ENCODE measurements at regions not wholly inside any gene's neighbourhood (a gene's known extent, or its start where the extent isn't known, plus 50 kb on each side); places are given as distances from the start of the nearest gene placed in this dataset.

DNA sequence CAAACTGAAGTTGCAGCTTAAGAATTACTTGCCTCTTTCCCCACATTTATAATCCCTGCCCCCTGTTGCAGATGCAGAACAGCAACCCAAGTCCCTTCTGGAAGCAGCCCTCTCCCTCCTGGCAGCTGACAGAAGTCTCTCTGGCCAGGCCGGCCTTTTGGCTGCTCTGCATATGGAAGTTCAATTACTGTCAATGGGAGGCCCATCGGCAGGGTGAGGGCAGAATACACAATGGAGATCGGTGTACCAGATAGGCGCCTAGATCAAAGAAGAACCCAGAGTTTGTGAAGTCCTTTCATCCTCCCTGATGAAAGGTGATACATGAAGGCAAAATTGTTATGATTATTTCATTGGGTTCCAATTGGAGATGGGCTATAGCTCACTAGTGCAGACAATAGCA, 327.9 kb upstream of the CTNNB1 start:
- POLR2A ChIA-PET: no interaction called here
- H3K27ac ChIP-seq (ENCODE audit: low read length): no peak overlapping the region
- intact Hi-C loops (cut with micrococcal nuclease; ENCODE audit: unreplicated experiment): no loop called here
- in situ Hi-C loops (cut with HindIII; ENCODE audit: low pct_unique_long_range_greater_than_20kb, low sequenced_read_pairs): no loop called here
- CTCF ChIA-PET: no interaction called here
- no TSS peak for BruUV-seq (replicated peaks)
- H3K27me3 ChIP-seq (ENCODE audit: control insufficient read depth, insufficient read depth, low read length): no peaks in the 10 kb centered on the region
- TF ChIP-seq, protein P1, sequence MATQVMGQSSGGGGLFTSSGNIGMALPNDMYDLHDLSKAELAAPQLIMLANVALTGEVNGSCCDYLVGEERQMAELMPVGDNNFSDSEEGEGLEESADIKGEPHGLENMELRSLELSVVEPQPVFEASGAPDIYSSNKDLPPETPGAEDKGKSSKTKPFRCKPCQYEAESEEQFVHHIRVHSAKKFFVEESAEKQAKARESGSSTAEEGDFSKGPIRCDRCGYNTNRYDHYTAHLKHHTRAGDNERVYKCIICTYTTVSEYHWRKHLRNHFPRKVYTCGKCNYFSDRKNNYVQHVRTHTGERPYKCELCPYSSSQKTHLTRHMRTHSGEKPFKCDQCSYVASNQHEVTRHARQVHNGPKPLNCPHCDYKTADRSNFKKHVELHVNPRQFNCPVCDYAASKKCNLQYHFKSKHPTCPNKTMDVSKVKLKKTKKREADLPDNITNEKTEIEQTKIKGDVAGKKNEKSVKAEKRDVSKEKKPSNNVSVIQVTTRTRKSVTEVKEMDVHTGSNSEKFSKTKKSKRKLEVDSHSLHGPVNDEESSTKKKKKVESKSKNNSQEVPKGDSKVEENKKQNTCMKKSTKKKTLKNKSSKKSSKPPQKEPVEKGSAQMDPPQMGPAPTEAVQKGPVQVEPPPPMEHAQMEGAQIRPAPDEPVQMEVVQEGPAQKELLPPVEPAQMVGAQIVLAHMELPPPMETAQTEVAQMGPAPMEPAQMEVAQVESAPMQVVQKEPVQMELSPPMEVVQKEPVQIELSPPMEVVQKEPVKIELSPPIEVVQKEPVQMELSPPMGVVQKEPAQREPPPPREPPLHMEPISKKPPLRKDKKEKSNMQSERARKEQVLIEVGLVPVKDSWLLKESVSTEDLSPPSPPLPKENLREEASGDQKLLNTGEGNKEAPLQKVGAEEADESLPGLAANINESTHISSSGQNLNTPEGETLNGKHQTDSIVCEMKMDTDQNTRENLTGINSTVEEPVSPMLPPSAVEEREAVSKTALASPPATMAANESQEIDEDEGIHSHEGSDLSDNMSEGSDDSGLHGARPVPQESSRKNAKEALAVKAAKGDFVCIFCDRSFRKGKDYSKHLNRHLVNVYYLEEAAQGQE (IDR thresholded peaks at IDR 0.05; ENCODE audit: insufficient read depth in 1 of 2, low read depth in 2 of 2, low read length in 1 of 2): no peak
- TF ChIP-seq TCF7L2 (IDR thresholded peaks at IDR 0.05; ENCODE audit: low read depth, low read length) (no peak), SIN3A (IDR thresholded peaks at IDR 0.05; ENCODE audit: borderline replicate concordance, insufficient read depth, low read depth, low read length) (no peak), POLR2AphosphoS5 (IDR thresholded peaks at IDR 0.05; ENCODE audit: low read depth, low read length) (no peak)
- TF ChIP-seq, protein P2, sequence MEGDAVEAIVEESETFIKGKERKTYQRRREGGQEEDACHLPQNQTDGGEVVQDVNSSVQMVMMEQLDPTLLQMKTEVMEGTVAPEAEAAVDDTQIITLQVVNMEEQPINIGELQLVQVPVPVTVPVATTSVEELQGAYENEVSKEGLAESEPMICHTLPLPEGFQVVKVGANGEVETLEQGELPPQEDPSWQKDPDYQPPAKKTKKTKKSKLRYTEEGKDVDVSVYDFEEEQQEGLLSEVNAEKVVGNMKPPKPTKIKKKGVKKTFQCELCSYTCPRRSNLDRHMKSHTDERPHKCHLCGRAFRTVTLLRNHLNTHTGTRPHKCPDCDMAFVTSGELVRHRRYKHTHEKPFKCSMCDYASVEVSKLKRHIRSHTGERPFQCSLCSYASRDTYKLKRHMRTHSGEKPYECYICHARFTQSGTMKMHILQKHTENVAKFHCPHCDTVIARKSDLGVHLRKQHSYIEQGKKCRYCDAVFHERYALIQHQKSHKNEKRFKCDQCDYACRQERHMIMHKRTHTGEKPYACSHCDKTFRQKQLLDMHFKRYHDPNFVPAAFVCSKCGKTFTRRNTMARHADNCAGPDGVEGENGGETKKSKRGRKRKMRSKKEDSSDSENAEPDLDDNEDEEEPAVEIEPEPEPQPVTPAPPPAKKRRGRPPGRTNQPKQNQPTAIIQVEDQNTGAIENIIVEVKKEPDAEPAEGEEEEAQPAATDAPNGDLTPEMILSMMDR (IDR thresholded peaks at IDR 0.05): no peak
- no peak overlapping the region for H3K4me3 ChIP-seq (ENCODE audit: low read depth in 2 of 2, low read length in 2 of 2)
- no peak for ATAC-seq
- no peak for DNase-seq (ENCODE audit: low read depth, low spot score)
- no peaks in the 10 kb centered on the region for H3K9me3 ChIP-seq (ENCODE audit: control insufficient read depth, insufficient read depth, low read depth, low read length)
- no peaks in the 10 kb centered on the region for H3K4me1 ChIP-seq (ENCODE audit: control insufficient read depth, insufficient read depth, low read length)
- no peaks in the 10 kb centered on the region for H3K36me3 ChIP-seq (ENCODE audit: control insufficient read depth, insufficient read depth, low read length)

DNA sequence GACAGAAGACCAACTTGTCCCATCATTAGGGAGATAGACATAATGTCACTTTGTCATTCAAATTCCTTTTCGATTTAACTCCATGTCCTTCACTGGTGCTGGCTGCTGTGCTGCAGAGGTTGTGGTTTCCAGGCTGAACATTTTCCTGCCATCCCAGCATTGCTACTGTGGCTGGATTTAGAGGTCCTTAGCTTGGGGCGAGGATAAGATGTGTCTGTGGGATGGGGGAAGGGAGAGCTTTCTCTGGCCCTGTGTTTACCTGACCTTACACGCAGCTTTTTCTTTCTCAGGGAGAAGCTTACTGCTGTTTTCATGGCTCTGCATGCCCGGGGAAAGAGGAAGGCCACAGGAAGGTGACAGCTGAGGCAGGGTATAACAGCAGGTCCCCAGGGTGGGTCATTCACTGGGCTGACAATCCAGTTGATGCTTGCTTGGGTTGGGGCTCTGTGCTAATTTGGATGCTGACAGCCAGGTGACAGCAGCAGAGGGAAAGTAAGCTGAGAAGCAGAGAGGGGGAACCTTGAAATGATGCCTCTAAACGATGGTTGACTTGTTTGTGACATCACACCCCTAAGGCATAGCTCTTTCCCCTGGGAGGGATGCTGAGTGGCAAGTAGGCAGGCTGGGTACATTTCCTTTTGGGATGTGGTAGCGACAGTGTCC, 326.9 kb upstream of the CTNNB1 start:
- TF ChIP-seq, protein P1 (IDR thresholded peaks at IDR 0.05; ENCODE audit: insufficient read depth in 1 of 2, low read depth in 2 of 2, low read length in 1 of 2): no peak
- TF ChIP-seq, protein P2 (IDR thresholded peaks at IDR 0.05): no peak
- no peak for TF ChIP-seq POLR2AphosphoS5 (IDR thresholded peaks at IDR 0.05; ENCODE audit: low read depth, low read length)
- TF ChIP-seq TCF7L2 (IDR thresholded peaks at IDR 0.05; ENCODE audit: low read depth, low read length): no peak
- no peak for TF ChIP-seq SIN3A (IDR thresholded peaks at IDR 0.05; ENCODE audit: borderline replicate concordance, insufficient read depth, low read depth, low read length)
- Histone ChIP-seq H3K27me3 (ENCODE audit: control insufficient read depth, insufficient read depth, low read length) (no peaks in the 10 kb centered on the region), H3K4me1 (ENCODE audit: control insufficient read depth, insufficient read depth, low read length) (no peaks in the 10 kb centered on the region), H3K36me3 (ENCODE audit: control insufficient read depth, insufficient read depth, low read length) (no peaks in the 10 kb centered on the region), H3K27ac (ENCODE audit: low read length) (no peak overlapping the region), H3K9me3 (ENCODE audit: control insufficient read depth, insufficient read depth, low read depth, low read length) (no peaks in the 10 kb centered on the region), H3K4me3 (ENCODE audit: low read depth in 2 of 2, low read length in 2 of 2) (no peak overlapping the region)
- POLR2A ChIA-PET: no interaction called here
- BruUV-seq (replicated peaks): no TSS peak
- DNase-seq (ENCODE audit: low read depth, low spot score) (no peak), ATAC-seq (no peak)
- intact Hi-C loops (cut with micrococcal nuclease; ENCODE audit: unreplicated experiment) (no loop called here), in situ Hi-C loops (cut with HindIII; ENCODE audit: low pct_unique_long_range_greater_than_20kb, low sequenced_read_pairs) (no loop called here)
- CTCF ChIA-PET: no interaction called here
